GM18861 (cell line): ENCODE measurements at regions not wholly inside any gene's neighbourhood (a gene's known extent, or its start where the extent isn't known, plus 50 kb on each side); places are given as distances from the start of the nearest gene placed in this dataset.

Experiments
- ATAC-seq: cut with Tn5 transposase; IDR thresholded peaks from one replicate; pipeline ENCODE4 v1.9.1; 2021; ENCODE audit not compliant: unreplicated experiment

DNA sequence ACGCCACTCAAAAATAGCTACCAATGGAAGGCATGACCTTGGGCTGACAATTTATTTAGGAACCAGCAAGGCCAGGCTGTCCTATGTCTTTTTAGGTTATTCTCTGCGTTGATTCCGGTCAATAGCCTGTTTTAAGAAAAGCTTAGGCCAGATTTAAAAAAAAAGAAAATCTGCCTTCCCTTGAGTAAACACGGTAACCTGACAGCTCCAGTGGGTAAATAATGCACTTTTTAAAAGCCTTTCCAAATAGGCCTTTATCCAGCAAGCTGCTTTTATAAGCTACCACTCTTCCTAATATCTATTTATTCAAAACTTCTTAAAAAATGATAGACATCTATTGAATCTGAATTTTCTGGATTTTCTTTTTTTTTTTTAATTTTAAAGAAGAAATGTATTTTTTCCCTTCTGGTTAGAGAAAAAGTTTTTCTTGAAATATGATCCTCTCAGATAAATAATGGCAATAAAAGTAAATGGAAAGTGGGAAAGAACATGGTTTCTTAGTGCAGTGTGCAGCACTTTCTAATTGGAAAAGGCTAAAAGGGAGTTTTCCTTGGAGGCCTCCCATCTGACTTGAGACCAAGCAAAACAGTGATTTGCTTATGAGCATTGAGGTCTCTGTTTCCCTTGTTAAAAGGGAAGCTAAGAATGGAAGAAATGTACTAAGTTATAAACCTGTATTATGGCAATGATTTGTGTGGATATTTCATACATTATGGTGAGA is 281.0 kb upstream of the RUNX1 start:
- ATAC-seq: no peak

GRCh38 chr21:35328856-35329455 is 279.9 kb upstream of the RUNX1 start:
- no peak for ATAC-seq

- no peak for ATAC-seq
Observed at GRCh38 chr21:35326677-35327076, 277.6 kb upstream of the RUNX1 start.

GRCh38 chr21:35325953-35326352 is 276.9 kb upstream of the RUNX1 start:
- ATAC-seq: no peak

DNA sequence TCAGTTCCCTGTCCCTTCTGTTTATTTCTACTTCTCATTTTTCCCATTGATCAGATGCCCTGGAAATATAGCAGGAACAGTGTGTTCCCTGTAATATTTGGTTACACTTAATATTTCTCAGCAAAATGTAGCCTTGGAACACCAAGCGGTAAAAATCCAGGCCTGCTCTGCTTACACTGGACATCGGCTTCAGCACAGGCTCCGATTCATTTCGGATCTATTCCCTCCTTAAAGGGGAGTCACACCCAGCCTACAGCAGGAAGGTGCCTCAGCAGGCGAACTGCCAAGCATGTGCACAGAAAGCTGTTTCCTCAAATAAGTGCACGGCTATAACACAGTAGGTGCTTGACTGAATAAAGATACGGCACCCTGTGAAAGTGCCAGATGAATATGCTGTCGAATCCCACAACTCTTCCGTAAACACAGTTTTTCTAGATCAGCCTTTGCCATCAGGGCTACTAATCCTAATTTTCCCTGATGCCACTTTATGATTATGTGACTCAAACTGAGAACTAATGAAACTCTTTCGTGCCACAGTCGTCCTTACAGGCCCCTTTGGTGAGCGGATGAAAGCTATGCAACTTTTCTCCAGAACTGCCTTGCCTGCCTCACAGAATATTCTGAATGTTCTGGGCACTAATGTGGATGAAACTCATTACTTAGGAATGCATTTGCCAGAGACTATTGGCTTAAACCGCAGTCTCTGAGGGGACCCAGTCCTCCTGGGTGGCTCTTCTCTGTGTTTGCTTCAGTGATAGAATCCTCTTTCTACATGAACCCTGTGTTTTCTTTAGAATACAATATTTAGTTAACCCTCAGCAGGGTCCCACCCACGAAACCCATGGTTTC is 275.5 kb upstream of the RUNX1 start:
- ATAC-seq: no peak

- no peak for ATAC-seq
Observed at GRCh38 chr21:35323947-35324346, 274.8 kb upstream of the RUNX1 start.

DNA sequence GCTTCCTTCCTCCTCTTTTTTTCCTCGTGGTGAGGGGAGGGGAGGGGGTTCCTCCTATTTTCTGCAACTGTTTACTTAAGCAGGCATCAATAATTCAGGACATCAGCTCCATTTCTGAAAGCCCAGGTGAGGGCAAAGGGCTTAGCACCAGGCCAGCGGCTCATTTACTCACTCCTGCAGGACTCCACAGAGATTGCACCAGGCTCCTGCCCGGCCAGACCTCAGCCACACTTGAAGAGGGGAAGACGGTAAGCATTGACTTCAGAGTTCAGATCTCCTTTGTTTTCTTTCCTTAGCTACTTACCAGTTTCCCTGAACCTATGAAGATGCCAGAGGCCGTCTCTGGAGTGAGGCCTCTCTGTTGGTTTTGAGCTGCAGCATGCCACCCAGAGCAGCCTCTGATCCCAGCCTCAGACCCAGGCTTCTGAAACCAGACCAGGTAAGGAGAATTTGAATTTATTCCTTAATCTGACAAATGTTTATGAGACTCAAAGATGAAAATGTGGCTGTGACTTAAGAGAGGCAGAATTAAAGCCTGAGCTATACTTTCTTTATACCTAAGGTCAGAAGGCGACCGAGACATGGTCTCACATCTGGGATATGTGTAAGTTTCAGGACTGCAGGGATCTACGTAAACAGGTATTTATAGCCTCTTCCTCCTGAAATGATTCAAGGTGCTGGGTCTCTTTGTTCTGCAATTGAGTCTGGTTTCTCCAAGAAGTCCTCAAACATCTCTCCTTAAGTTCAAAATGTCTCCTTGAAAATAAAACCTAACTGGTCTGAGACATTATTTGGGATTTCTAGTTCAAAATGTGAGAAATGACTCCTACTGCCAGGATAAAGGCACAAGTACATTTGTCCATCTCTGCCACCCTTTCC is 272.5 kb upstream of the RUNX1 start:
- ATAC-seq: no peak

DNA sequence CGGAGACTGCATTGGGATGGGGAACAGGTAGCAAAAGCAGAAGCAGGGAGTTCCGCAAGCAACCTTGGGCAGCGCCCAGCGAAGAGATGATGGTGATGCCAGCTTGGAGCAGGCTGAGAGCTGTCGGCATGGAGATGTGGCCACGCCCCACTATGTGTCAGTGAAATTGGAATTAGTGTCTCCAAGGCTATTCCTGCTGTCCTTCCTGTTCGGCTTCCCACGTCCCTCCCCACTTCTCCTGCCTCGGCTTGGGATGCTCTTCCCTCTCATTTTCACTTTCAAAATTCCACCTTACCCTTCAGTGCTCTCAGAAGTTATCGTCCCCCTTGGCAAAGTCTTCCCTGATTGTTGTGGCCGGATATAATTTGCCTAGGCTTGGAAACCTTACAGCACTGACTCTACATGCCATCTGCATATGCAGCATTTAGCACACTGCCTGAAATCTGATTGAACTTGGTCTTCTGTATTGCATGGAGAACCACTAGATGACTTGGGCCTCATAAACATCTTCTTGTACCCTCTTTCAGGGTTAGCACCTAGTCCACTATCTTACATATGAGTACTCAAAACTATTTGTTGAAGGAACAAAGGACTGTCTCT is 270.7 kb upstream of the RUNX1 start:
- no peak for ATAC-seq

DNA sequence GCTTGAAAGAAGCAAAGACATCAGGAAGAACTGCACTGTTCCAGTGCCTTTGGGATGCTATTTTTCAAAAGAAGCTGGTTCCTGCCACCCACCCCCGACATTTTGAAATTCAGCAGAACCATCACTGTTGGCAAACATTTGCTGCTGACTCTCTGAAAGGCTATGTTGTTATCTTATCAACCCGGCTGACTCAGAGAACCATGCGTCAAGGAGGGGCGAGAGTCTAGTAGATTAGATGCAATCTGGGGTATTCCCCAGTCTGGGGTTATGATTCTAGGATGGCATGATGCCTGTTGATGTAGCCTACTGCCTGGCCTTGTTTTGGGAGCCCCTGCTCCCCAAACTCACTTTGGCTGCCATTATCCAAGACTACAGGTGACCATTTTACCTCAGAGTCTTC is 267.8 kb upstream of the RUNX1 start:
- no peak for ATAC-seq

DNA sequence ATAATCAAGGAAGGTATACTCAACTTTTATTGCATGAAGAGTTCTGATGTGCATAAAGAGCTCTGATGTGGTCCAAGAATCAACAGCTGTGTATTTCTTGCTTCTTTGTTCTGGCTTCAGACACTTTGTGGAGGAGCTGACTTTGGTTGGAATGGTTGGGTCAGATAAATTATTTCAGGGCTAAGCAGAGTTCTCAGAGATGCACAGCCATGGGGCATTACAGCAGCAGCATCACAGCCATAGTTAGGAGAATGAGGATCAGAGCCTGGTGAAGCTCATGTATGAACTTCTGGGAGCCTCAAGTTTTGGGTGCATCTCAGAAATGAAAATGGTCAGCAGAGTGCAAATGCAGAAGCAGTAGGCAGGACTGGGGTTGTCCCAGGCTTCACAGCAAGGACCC is 267.4 kb upstream of the RUNX1 start:
- no peak for ATAC-seq

- no peak for ATAC-seq
Observed at GRCh38 chr21:35314857-35315582, 265.9 kb upstream of the RUNX1 start.

GRCh38 chr21:35311985-35312384 is 262.9 kb upstream of the RUNX1 start:
- no peak for ATAC-seq

GRCh38 chr21:35309316-35309715 is 260.2 kb upstream of the RUNX1 start:
- ATAC-seq: no peak

DNA sequence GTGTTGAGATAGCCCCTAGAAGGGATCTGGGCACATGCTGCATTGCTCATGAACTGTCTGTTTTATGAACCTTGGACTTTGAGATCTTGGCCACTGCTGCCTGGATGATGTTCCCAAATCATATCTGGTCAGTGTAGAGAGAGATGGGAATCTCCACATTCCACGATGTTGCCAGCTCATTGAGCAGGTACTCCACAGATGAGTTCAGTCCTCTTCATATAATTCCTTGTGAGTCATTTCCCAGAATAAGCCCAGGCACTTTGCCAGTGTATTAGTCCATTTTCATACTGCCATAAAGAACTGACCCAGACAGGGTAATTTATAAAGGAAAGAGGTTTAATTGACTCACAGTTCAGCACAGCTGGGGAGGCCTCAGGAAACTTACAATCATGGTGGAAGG is 254.0 kb upstream of the RUNX1 start:
- ATAC-seq: no peak

DNA sequence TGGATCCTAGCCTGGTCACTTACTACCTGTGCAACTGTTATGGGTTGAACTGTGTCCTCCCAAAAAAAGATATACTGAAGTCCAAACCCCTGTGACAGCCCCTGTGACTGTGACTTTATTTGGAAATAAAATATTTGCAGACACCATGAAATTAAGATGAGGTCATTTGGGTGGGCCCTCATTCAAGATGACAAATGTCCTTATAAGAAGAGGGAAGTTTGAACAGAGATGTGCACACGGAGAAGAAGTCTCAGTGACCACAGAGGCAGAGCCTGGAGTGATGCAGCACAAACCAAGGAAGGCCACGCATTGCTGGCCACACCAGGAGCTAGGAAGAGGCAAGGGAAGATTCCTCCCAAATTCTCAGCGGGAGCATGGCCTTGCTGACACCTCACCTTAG is 249.7 kb upstream of the RUNX1 start:
- no peak for ATAC-seq

DNA sequence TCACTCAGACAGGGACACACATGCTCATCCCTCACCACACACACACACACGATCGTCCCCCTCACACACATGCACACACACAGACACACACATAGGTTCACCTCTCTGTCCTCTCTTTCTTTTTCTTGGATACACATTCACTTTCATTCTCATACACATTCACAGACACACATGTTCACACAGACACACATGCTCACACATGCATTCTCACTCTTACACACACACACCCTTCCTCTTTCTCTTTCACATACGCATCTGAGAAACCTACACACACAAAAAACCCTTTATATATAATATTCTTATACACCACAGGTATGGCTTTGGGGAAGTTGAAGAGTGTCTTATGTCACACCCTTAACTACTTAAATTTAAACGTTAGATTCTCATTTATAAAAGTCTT is 248.6 kb upstream of the RUNX1 start:
- no peak for ATAC-seq

DNA sequence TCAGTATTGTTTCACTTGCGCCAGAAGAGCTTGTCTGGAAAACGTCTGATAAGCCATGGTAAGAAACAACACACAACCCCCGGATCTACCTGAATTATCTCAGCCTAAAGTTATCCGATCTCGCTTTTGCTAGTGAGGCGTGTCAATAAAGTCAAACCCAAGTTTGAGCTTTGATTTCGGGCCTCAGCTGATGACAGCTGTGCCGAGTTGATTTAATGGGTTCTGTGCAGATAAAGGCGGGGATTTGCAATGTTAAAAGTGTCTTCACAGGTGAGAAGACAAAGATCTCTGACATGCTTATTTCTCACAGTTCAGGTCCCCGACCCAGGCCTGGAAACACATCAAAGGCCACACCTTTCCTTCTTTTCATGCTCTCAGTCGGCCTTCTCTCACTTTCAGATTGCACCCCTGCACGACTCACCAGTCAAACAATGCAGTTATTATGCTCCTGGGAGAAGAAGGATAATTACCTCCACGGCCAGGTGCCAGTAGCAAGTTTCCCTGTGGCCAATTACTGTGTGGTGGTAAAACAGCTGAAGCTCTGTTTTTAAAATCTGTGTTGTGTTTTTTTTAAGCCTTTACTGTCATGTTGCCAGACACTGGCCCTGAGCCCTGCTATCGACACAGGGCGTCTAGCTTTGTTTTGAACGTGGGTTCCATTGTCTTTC is 245.3 kb upstream of the RUNX1 start:
- ATAC-seq: no peak

- no peak for ATAC-seq
Observed at GRCh38 chr21:35291973-35292627, 243.0 kb upstream of the RUNX1 start.

GRCh38 chr21:35291034-35291433 is 241.9 kb upstream of the RUNX1 start:
- no peak for ATAC-seq
